ENCODE measurements at regions not wholly inside any gene's neighbourhood (a gene's known extent, or its start where the extent isn't known, plus 50 kb on each side); places are given as distances from the start of the nearest gene placed in this dataset.

DNA sequence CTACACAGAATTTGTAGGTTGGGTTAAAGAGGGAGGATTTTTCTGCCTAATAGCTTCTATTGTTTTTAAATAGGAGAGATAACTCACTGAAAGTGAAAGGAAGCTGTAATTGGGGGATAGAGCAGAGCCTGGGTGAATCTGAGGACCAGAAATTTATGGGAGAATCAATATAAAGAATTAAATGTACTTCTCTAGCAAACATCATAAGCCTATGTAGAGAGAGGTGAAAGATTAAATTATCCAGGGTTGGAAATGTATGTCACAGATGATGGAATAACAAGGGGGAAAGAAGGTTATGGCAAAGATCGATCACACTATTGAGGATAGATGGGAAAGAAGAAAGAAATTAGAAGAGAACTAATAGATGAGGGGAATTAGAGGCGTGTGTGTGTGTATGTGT lies 104.4 kb upstream of the DCAF8L1 start:
- TF ChIP-seq, protein P1, sequence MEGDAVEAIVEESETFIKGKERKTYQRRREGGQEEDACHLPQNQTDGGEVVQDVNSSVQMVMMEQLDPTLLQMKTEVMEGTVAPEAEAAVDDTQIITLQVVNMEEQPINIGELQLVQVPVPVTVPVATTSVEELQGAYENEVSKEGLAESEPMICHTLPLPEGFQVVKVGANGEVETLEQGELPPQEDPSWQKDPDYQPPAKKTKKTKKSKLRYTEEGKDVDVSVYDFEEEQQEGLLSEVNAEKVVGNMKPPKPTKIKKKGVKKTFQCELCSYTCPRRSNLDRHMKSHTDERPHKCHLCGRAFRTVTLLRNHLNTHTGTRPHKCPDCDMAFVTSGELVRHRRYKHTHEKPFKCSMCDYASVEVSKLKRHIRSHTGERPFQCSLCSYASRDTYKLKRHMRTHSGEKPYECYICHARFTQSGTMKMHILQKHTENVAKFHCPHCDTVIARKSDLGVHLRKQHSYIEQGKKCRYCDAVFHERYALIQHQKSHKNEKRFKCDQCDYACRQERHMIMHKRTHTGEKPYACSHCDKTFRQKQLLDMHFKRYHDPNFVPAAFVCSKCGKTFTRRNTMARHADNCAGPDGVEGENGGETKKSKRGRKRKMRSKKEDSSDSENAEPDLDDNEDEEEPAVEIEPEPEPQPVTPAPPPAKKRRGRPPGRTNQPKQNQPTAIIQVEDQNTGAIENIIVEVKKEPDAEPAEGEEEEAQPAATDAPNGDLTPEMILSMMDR (IDR thresholded peaks at IDR 0.05; ENCODE audit: insufficient read depth, low read length), result no peak
- H3K4me3 ChIP-seq (ENCODE audit: low read depth, low read length), result no peak overlapping the region
- DNase-seq (ENCODE audit: low read depth), result no peak

DNA sequence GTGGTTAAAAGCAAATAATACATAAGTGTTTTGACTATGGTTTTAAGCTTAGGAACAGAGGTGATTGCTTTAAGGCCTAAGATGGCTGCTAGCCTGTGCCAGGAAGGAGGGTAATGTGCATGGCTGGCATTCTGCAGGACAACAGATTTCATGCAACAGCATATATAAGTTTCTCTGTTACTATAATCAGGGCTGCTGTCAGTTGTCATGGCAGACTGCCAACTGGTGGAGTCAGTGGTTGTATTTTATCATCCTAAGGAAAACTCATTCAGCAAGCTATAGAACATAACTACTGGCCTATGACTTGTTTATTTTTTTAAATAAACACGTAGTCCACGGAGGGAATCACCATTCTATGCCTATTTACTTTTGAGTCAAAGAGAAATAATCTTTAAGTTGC lies 77.7 kb upstream of the DCAF8L1 start:
- DNase-seq (ENCODE audit: low read depth), result no peak
- no peak overlapping the region for H3K4me3 ChIP-seq (ENCODE audit: low read depth, low read length)
- TF ChIP-seq, protein P1 (IDR thresholded peaks at IDR 0.05; ENCODE audit: insufficient read depth, low read length), result no peak

DNA sequence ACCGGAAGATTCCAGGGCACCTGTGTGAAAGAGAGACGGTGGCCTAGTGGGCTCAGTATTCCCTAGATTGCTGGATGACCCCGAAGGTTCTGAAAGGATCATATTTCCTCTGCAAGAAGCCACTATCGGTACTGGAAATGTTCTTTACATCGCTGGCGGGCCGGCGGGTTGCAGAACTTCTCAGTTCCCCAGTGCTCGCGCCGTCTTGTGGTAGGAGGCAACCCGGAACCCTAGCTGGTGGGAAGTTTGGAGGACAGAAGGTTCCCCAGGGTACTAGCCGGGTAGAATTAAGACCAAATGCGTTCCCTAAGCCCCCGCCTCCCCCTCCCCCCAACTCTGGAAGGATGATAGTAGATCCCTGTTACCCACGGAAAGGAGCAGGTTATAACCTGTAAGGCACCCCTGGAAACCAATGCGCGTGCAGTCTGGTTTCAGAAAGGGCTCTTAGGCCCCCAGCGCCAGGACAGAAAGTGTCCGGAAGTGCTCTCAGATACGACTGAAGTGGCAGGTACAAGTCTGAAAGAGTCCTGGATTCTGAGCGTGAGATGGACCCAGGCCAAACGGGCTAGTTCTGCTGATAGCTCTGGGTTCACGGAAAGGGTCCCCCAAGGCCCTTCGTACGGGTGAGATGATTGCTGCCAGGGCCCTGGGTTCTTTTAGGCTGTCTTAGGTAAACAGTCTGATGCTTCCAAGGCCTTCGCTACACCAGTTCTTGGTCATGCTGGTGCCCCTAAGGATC lies 61.7 kb upstream of the DCAF8L1 start:
- TF ChIP-seq, protein P1 (IDR thresholded peaks at IDR 0.05; ENCODE audit: insufficient read depth, low read length), result no peak
- no peak for DNase-seq (ENCODE audit: low read depth)
- H3K4me3 ChIP-seq (ENCODE audit: low read depth, low read length), result no peak overlapping the region

DNA sequence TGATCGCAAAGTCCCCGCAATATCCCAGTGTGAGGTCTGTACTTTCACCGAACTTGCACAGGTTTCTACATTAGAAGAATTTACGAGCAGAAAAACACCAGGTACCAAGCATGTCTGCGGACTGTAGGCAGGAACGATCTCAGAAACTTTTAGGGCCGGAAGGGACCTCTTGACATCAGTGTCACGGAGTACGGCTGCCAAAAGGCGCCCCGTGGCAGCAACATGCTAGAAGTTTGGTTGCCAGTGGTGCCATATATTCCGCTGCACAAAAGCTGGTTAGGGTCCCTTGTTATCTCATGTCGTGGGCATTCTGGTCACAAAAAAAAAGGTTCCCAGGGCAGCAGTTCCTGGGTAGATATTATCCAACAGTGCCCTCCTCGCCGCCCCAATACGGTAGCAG lies 61.0 kb upstream of the DCAF8L1 start:
- H3K4me3 ChIP-seq (ENCODE audit: low read depth, low read length), result no peak overlapping the region
- TF ChIP-seq, protein P1 (IDR thresholded peaks at IDR 0.05; ENCODE audit: insufficient read depth, low read length), result no peak
- DNase-seq (ENCODE audit: low read depth), result no peak

DNA sequence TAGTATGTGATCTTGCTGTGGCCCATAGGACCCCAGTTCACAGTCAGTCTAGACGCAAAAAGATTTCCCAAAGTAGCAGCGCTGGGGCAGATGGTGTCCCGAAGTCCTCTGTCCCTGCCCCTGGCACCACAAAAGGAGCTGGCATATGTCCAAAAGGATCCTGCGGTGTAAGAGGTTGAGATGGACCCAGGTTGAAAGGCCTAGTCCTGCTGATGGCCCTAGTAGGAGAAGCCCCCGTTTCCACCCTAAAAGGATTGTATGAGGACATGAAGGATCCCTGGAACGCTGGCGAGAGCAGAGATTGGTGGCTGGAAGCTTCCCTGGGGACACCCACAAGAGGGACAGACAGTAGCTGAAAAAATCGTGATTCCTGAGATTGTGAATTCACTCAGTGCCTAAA lies 58.0 kb upstream of the DCAF8L1 start:
- H3K4me3 ChIP-seq (ENCODE audit: low read depth, low read length), result no peak overlapping the region
- TF ChIP-seq, protein P1 (IDR thresholded peaks at IDR 0.05; ENCODE audit: insufficient read depth, low read length), result no peak
- no peak for DNase-seq (ENCODE audit: low read depth)
